ENCODE measurements at regions not wholly inside any gene's neighbourhood (a gene's known extent, or its start where the extent isn't known, plus 50 kb on each side); places are given as distances from the start of the nearest gene placed in this dataset.

DNA sequence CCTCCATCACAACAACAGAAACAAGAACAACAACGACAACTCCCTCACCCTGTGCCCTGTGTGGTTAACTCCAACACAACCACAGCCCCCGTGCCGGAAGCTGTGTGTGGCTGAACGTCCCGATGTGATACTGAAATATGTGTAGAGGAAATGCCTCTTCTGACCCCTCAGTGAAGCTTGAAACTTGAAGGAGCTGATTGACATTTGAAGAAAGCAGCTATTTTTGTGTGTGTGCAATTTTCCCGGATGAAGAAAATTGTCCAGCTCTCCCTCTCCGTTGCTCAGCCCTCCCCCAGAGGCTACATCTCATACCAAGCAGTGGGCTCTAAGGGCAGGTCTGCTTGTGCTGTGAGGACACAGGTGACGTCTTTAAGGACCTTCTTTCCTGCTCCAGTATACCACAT is 173.8 kb downstream of the ICOS start:
- DNase-seq = no peak

- DNase-seq = no peak
Measured at GRCh38 chr2:204110751-204111516, 174.4 kb downstream of the ICOS start.

DNA sequence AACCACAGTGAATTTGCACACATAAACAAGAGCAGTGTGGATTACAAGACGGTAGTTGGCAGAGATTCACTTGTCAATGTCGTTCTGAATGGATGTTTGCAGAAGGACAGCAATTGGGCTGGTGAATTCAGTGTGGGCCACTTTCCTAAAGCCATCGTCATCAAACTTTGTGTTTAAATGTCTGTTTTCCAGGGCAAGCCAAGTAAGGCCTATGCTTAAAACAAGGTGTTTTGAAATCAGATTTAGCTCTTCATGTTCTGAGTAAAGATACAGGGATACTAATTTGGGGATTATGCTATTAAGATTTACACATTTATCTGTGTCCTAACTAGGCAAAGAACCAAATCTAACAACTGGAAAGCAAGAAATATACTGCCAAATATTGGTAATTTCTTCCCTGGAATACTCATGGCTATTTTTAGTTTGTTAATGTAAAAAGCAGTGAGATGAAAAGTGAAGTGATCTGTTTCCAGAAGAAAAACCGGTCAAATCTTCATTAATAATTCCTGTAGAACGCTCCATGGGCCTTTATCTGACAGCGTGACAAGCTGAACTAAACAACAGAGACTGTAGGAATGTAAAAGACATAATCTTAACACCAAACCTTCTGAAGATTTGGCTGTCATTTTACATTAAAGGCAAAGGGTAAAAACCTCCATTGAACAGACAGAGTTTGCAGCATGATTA is 175.7 kb downstream of the ICOS start:
- DNase-seq = no peak

- DNase-seq = no peak
Measured at GRCh38 chr2:204114295-204115136, 178.0 kb downstream of the ICOS start.

DNA sequence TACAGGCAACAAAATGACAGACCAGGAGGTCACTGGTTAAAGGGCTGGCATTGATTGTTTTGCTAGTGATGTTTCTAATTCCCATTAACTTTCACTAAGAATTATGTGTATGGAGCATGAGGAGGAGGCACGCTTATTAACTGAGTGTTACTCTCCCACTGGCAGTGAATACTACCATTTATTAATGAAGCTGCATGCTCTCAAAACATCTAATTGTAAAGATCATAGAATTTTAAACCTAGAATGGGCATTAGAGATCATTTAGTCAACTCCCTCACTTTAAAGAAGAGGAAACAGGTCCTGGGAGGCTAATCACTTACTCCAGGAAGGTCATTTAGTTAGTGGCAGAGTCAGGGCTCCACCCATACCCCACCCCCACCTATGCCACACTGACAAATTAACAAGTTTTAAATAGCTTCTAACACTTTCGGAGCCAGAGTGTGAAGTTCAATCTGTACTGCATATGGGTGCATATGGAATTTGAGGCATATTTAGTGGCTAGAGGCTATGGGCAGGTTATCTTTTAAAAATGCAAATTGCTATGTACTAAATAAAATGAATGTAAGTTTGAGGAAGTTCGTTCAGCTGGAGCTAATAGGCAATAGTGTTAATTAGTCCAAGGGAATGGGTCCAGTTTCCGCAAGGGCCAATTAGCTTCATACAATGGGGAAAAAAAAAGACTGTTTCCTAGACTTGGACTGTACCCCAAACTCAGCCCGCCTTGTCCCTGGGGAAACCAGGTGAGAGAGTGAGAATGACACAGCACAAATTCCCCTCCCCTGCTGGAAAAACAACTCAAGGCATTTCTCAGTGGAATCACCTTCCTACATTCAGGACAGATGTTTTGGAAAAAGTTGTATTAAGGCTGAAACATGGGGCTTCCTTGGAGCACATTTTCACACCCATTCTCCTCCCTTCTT is 178.8 kb downstream of the ICOS start:
- DNase-seq = no peak

GRCh38 chr2:204116159-204116792 is 179.7 kb downstream of the ICOS start:
- DNase-seq = no peak

DNA sequence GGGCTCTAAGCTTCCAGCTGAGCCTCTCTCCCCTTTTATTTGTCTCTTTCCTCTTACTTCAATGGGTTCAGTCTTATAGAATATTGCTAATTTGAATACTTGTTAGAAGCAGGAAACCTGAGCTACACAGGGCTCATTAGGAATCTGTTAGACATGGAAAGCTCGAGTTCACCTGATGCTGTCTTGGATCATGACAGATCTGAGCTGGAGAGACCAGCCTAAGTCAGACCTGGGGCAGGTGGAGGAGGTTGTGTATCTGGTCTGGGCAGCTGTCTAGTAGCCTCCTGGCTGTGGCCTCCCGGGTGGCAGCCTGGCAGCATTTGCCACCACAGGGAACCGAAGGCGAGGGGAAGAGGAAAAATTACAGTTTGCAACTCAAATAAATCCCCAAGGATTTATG is 185.9 kb downstream of the ICOS start:
- DNase-seq = no peak

DNA sequence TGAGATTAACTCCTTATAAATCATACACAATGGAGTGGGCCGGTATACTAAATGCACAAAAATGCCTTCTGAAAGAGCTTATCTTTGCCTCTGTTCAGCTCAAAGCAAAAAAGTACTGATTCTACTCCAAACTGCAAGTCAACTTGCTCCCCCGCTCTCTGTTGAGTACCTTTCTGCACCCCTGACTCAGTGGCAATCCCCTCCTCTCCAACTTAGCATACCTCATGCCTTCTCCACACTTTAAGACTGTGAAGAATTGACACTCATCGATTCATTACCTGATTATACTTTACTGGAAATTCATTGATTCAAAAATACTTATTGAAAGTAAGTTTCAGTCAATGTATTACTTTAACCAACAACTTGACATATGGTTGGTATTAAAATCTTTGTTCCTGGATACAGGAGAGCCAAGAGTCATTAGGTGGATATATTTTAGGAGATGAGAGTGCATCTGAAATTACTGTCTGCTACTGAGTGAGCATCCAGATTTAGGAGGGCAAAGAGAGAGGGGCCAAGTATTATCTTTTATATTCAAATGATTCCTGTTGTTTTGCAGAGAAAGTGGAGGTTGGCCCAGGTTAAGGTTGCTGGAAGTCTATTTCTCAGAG is 187.7 kb downstream of the ICOS start:
- DNase-seq = no peak

DNA sequence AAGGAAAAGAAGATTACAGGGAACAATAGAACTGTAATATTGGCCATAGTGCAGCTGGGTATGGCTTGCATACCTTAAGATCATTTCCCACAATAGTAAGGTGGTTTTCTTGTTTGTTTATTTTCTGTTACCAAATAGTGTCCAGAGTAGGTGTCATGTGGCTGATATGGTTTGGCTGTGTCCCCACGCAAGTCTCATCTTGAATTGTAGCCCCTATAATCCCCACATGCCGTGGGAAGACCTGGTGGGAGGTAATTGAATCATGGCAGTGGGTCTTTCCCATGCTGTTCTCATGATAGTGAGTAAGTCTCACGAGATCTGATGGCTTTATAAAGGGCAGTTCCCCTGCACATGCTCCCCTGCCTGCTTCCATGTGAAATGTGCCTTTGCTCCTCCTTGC is 190.1 kb downstream of the ICOS start:
- no peak for DNase-seq

- DNase-seq = no peak
Measured at GRCh38 chr2:204127238-204127637, 190.7 kb downstream of the ICOS start.

- DNase-seq = no peak
Measured at GRCh38 chr2:204129591-204130294, 193.2 kb downstream of the ICOS start.

GRCh38 chr2:204131621-204132020 is 195.1 kb downstream of the ICOS start:
- no peak for DNase-seq

GRCh38 chr2:204133476-204133875 is 196.9 kb downstream of the ICOS start:
- DNase-seq = peak; percentile 92

- DNase-seq = no peak
Measured at GRCh38 chr2:204134421-204134820, 197.9 kb downstream of the ICOS start.

DNA sequence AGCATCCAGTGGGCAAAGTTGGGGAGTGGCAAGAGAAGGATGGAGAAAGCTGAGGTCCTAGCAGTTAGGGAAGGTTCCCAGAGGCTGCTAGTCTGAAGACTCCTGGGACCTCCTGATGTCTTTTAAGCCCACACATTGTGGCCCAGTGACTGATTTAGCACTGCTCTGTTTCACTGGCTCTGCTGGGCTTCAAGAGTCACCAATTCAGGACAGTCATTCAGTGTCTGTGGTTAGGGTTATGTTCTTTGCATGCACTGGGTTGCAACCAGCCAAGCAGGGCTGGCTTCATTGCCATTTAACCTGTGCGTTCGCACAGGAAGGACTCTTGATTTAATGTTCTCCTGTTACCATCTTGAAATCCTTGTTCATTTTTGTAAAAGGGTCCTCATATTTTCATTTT is 199.2 kb downstream of the ICOS start:
- no peak for DNase-seq

- no peak for DNase-seq
Measured at GRCh38 chr2:204138206-204138605, 201.6 kb downstream of the ICOS start.

GRCh38 chr2:204140246-204140645 is 203.7 kb downstream of the ICOS start:
- DNase-seq = no peak

DNA sequence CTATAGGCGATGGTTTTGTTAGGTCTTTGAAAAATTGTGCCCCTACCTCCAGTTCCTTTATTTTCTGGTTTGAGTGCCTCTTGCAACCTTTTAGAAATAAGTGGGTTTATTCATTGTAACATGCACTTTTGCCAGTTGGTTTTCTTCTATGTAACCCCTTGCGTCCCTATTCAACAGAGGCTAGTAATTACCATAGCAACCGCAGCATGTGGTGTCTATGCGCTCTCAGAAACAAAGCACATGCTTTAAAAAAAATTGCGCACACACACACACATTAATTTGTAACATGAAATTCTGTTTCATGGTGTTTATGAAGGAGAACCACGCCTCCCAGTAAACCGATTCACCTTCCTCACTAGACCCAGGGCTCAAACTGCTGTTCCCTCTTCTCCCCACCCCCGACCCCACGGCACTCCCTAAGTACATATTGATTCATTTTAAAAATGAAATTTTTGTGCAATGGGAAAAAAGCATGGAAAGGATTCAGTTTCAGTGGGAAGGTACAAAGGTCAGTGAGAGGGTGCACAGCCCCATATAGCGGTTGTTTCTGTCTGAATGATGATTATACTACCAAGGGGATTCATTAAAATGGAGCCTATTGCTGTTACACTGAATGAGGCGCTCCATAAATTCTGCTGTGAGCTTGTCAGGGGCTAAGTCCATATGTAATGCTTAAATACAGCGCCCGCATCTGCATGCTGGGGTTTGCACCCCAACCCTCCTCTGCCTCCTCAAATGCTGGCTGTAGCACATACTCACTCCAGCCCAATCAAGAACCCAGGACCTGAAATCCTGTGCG is 206.9 kb downstream of the ICOS start:
- DNase-seq = peak; percentile 73

DNA sequence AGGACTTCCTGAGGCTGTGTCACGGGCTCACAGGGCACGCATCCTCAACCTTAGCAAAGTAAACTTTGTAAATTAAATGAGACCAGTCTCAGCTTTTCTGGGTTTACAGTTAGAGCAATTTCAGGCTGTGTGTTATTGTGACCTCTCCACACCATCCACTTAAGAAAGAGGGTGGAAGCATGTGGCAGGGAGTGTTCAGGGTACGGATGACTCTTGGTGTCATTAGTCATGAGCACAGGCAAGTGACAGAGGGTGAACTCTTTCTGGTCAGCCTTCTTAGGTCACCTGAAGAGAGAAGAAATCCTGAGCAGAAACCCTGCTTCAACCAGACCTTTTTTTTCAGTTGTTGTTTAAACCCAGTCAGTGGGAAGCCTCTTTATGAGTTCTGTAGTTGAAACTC is 207.9 kb downstream of the ICOS start:
- no peak for DNase-seq

GRCh38 chr2:204145263-204145751 is 208.7 kb downstream of the ICOS start:
- DNase-seq = peak; percentile 89
